Panc1 (cell line): ENCODE measurements at regions not wholly inside any gene's neighbourhood (a gene's known extent, or its start where the extent isn't known, plus 50 kb on each side); places are given as distances from the start of the nearest gene placed in this dataset.

Experiments used
- CTCF ChIP-seq: fragments of 450-650 bp; IDR thresholded peaks from 2 replicates; pipeline ENCODE4 v1.5.1; 2017; ENCODE audit warnings: mild to moderate bottlenecking
- REST ChIP-seq, 2 experiments: IDR thresholded peaks; 2 replicates each; pipeline ENCODE4 v1.6.1; 2011 to 2012; ENCODE audit warnings: low read depth in 2 of 2, control low read depth in 1 of 2, low read length in 1 of 2, mild to moderate bottlenecking in 1 of 2, moderate library complexity in 1 of 2; ENCODE audit not compliant: insufficient read depth in 1 of 2
- SIN3A ChIP-seq: IDR thresholded peaks from 2 replicates; pipeline ENCODE4 v1.6.1; 2012; ENCODE audit warnings: low read depth, mild to moderate bottlenecking, low read length, moderate library complexity, borderline replicate concordance; ENCODE audit not compliant: insufficient read depth
- TCF7L2 ChIP-seq: IDR thresholded peaks from 2 replicates; pipeline ENCODE4 v1.6.1; 2011; ENCODE audit warnings: mild to moderate bottlenecking, low read depth, low read length, inconsistent platforms

- no peak for TF ChIP-seq CTCF
- TF ChIP-seq REST (IDR thresholded peaks at IDR 0.05; ENCODE audit: insufficient read depth in 1 of 2, low read depth in 2 of 2, low read length in 1 of 2), result no peak
- TF ChIP-seq SIN3A, result no peak
- no peak for TF ChIP-seq TCF7L2
Observed at GRCh38 chrX:144681501-144681900, 565.8 kb upstream of the SPANXN1 start.
